HG02571 (cell line): ENCODE measurements at regions not wholly inside any gene's neighbourhood (a gene's known extent, or its start where the extent isn't known, plus 50 kb on each side); places are given as distances from the start of the nearest gene placed in this dataset.

Experiments
- ATAC-seq: cut with Tn5 transposase; IDR thresholded peaks from one replicate; pipeline ENCODE4 v1.9.1; 2021; ENCODE audit warnings: mild to moderate bottlenecking, moderate library complexity; ENCODE audit not compliant: unreplicated experiment

DNA sequence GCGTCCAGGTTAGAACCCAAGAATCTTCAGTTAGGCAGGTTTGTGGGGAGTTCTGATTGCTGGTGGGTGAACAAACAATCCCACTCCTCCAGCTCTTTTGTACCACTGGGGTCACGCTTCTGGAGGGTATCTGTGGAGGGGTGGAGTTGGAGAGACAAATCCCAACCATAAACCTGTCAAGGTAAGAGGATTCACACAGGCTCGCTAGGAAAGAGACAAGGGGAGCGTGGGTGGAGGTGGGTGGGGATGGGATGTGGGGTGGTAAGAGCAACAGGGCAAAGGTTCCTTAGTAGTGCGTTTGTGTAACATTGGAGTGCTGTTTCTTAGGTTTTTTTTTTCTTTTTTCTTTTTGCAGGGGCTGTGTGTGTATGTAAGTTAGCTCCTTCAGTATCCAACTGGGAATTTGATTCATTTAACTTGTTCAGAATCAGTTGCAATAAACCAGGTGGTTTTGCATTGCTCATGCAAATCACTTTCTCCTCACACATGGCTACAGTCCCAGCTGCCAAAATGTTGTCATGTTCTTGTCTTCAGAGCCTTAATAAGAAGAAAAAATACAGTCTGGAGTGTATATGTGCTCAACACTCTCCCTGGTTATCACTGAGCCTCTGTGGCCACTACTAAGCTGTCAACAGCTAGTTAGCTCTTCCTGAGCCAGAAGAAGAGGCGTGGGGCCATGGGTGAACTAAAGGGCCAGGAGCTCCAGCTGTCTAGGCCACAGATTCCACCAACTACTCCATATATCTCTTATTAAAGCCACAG, 164.0 kb upstream of the RAD23B start:
- no peak for ATAC-seq

DNA sequence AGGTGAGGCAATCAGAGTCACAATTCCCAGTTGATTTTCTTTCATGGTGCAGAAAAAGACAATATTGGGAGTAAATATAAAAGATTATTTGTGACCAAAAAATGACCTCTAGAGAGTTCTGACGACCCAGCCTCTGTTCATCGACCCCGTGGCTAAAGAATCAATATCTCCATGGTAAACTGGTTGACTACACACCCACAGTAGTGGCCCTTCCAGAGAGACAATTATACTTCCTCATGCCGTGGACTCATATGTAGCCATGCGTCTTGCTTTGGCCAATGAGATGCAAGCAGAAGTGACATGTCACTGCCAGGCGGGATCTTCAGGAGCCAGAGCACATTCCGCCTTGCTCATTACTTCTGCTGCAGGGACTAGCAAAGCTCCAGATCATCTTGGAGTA, 163.3 kb upstream of the RAD23B start:
- ATAC-seq = no peak

DNA sequence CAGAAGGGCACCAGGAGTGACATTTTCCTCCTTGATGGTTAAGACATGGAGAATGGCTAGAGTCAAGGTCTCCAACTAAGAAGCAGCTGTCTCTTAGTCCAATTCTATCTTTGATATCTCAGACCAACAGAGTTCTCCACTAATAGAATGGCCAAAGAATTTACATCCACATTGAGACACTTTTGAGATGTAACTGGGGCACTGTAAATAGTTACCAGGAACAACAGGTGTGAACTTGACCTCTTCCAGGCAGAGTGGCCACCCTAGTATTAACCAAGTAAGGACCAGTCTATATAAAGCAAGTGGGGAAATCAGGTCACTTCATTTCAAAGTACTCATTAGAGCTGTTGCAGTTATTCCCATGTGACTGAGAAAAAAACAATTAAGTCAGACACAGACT, 159.7 kb upstream of the RAD23B start:
- ATAC-seq = no peak

DNA sequence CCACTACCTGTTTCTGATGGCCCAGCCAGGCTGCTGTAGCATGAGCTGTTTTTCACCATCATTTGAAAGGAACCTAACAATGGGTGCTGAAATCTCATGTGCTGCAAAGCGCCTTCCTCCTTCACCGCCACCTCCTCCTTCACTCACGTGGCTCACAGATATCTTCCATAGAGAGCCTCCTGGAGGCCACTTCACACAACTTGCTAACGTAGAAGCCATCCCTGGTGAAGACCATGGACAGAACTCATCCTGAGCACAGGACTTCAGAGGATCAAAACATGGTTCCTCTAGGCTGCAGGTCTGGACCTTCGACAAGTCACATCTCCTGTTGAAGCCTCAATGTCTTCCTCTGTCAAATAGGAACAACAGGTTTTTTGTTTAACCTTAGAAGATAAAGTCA, 155.5 kb upstream of the RAD23B start:
- ATAC-seq = no peak

DNA sequence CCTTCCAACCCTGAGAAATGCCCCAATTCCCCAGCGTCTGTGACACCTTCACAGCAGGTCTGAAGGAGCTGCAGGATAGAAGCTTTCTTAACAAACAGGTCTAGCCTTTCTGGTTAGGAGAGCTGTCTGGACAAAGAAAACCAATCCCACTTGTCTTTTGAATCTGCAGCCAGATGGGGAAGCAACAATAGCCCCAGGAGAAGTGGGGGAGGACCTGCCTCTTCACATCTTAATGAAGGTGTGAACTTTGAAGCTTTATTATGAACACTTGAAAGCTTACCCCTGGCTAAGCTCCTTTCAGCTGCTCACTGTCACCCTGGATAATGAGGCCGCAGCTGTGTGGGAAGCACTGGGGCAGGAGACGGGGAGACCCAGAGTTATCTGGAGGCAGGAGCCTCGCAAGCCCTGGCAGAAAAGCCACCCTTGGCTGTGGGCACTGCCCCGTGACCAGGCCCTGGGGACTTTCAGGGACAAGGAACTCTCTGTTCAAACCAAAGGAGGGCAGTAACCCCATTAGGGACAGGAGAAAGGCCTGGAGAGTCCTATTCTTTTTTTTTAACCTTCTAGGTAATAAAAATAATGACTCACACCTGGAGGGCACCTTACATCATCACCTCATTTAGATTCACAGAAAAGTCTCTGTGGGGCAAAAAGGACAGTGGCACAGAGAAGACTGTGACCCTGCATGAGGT, 151.8 kb upstream of the RAD23B start:
- no peak for ATAC-seq

DNA sequence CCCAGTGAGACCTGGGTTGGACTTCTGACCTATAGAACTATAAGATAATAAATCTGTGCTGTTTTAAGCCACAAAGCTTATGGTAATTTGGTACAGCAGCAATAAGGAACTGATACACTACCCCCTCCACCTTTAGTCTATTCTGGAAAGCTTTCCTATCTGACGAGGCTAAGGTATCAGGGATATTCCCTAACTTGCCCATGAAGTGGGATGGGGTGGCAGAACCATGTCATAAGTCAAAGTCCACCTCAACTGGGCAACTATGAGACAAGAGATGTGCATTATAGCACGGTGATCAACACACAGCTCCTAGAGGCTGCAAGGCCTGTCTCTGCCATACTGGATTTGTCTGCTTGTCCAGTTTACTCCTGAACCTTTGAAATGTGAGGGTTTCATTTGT, 146.8 kb upstream of the RAD23B start:
- ATAC-seq = no peak

DNA sequence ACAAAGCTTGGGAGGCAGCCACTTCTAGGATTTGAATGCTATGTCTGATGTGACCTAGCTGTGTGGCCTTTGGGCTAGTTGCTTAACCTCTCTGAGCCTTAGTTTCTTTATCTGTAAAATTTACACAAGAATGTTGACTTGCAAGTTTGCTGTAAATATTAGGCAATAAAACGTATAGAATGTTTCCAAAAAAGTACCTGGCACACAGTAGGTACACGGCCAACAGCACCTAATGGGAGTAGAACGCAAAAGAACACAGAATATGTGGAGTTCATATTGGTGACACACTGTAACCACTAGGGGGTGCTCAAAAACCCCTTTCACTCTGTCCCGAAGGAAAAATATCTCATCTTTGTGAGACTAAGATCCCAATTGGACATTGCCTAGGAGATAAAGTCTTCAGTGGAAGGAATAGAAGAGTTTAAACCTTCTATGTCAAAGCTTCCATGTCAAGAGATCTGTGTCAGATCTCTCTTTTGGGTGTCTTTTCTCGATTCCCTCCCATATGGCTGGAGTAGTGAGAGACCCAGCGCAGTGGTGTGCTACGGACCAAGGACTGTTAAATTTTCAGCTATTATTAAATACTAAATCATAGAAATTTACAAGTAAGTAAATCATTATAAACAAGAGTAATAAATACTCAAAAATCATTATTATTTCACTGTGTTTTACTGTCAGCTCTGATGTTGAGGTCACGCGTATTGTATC, 145.4 kb upstream of the RAD23B start:
- no peak for ATAC-seq

DNA sequence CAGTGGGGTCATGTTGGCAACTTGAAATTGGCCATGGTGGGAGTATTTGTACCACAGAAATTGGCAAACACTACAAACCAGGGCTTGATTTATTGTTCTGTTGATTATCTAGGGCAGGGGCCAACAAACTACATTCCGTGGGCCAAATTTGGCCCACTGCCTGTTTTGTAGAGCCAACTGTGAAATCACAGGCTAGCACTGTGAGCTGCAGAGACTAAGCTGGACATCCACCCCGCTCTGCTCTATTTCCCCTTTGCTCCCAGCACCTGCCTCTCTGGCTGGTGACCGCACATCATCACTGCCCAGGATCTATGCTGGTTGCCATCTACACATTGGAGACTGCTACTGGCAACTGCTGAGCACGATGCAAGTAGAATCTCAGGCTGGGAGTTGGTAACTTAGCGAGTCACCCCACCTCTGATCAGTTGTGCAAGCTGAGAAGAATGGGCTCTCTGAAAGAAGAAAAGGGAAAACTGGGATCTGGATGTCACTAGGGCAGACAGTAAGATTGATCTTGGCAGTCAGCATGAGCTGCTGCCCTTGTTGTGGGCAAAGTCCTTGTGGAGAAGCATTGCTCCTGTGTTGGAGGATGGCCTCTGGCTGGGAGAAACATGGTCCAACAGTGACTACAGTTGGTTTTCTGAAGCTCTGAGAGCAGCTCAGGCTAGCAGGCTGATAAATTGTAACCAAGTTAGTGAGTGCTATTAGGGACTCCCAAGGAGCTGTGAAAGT, 144.7 kb upstream of the RAD23B start:
- ATAC-seq = no peak

DNA sequence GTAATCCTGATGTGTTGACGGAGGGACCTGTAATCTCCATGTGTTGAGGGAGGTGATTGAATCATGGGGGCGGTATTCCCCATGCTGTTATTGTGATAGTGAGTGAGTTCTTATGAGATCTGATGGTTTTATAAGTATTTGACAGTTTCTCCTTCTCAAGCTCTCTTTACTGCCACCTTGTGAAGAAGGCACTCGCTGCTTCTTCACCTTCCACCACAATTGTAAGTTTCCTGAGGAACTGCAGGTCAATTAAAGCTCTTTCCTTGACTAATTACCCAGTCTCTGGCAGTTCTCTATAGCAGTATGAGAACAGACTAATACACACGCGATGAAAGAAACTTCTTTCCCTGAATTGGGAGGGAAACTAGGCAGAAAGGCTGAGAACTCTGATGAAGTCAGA, 141.1 kb upstream of the RAD23B start:
- no peak for ATAC-seq

DNA sequence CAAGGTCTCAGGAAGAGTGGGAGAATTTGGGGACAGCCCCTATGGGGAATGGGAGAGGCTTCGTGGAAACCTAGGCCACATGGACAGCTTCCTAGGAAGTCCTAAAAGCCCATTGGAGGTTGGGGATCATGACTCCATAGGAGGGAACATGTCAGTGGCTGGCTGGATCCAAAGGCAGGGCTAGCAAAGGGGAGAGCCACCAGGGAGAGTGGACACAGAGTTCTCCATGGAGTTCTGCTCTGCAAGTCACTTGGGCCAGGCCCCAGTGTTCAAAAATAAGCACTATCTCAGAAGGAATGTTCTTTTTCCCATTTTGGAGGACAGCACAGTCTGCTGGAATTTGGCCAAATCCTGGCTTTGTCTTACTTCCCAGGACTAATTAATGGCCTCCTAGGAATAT, 140.6 kb upstream of the RAD23B start:
- no peak for ATAC-seq

DNA sequence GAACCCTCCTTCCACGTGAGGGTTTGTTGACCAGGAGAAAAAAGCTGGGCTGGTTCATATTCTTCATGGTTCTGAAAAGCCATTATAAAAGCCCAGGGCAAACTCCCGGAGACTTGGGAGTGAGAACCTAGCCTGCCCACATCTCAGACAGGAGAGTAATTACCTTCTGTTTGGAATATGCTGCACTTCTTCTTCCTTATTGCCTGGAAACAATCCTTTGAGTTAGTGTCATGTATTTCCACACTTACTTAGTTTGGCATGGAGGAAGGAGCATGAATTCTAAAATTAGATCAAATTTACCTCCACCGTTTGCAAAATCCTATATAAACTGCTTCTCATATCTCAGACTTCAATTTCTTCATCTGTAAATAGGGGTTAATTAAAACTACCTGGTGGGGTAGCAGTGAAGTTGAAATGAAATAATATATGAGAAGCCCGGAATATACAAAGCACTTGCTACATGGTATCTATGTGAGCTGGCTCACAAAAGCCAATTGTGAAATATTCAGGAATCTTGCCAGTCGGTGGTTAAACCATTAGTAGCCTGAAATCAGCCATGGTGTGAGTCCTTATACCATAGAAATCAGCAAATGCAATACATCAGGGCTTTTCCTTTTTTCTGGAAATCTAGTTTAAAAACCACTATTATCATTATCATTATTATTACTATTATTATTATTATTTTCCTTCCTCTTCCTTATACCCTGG, 140.0 kb upstream of the RAD23B start:
- ATAC-seq = no peak

DNA sequence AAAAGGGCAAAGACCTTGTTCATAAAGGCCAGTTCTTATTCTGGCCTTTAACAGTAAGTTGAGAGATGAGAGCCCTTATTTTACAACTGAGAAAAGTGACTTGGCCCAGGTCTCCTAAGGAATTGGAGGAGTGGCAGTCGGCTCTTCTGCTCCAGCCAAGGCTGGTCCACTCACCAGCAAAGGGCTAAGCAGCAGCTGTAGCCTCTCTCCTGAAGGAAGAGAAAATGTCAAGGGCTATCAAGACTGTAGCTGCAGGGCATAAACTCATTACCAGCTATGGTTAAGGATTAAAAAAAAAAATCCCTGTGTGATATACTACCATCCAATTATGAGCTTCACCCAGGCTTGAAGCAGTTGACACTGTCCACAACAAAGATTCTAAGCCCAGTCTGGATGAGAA, 138.6 kb upstream of the RAD23B start:
- no peak for ATAC-seq

DNA sequence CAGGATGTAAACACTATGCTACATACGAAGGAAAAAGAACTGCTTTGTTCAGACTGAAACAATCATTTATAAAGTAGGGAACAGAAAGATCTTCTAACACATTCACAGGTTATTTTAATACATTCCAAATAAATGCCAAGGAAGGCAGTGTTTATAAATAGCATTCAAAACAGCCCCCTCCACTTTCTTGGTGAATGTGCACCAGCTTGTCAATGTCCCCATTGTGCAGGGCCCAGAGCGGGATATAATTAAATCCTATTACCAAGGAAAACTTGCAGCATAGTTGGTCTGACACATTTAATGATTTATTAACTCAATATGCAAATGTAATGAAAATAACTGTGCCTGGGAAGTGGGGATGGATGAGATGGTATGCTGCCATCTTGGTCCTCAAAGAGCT, 135.9 kb upstream of the RAD23B start:
- no peak for ATAC-seq

DNA sequence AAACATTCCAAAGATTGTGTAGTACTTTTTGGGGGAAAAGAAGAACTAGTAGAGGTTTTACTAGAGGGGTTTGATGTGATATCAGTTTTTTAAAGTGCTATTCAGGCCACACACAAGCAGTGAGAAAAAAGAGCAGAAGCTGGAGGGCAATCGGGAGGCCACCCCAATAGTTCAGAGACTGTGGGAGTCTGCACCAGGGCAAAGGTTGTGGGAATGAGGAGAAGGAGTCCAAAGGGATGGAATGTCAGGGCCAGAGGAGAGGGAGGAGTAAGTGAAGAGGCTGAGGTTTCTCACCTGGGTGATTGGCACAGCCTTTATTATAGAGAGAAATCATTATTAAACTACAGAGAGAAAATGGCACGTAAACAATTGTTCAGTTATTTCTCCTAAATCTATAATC, 134.9 kb upstream of the RAD23B start:
- no peak for ATAC-seq

DNA sequence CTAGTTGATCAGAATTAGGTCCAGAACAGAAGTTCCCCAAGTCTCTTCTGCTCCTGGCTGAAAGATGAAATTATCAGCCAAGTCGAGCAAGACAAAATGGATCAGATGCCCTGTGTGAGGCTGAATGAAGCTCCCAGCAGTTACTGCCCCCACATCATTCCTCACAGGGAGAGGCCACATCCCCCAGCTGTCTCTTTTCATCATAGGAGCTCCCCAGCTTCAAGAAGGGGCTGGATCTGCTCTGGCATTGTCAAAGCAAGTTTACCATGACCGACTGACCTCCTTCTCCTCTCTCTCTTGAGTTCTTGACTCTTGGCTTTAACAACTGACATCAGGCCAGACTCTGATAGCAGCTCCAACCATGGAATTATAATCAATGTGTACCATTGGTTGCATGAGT, 133.3 kb upstream of the RAD23B start:
- ATAC-seq = no peak

DNA sequence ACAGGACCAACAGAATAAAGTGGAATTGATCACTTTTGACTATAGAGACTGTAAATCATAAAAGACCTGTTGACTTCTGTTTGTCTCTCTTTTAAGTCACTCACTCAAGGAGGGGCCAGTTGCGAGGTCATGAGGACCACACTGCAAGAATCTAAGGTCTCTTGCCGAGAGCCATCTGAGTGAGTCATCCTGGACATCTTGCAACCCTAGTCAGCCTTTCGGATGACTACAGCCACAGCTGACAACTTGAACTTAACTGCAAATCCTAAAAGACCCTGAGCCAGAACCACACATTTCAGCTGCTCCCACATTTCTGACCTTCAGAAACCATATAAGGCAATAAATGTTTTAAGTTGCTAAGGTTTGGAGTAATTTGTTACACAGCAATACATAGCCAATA, 129.7 kb upstream of the RAD23B start:
- no peak for ATAC-seq

DNA sequence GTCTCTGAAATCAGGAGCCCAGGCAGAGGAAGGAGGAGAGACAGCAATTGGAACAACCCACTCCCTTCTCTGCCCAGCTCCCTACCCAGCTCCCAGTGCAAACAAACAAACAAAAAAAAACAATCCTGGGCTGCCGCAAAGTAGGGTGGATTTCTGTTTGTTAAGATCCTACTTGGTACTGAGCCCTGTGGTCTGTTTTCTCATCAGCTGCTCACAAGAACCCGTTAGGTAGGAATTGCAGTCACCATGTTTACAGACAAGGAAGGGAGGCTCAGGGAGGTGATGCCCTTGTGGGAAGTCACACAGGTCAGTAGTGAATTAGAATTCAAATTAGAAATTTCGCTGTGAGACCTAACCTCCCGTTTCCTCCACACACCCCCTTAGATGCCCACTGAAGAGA, 128.8 kb upstream of the RAD23B start:
- no peak for ATAC-seq

DNA sequence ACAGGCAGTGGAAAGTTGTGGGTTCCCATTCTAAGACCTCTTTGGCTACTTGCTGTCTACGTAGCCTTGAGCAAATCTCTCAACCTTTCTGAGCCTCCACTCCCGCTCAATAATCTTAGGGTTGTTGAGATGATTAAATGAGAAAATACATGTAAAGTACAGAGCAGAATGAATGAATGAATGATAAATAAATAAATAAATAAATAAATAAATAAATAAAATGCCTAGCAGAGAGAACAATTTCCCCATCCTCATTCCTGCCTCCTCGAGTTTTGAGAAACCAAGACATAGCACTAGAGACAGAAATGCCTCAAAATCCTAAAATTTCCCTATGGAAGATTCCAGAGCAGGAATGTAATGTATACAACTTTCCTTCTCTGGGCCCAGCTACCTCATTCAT, 128.3 kb upstream of the RAD23B start:
- no peak for ATAC-seq

DNA sequence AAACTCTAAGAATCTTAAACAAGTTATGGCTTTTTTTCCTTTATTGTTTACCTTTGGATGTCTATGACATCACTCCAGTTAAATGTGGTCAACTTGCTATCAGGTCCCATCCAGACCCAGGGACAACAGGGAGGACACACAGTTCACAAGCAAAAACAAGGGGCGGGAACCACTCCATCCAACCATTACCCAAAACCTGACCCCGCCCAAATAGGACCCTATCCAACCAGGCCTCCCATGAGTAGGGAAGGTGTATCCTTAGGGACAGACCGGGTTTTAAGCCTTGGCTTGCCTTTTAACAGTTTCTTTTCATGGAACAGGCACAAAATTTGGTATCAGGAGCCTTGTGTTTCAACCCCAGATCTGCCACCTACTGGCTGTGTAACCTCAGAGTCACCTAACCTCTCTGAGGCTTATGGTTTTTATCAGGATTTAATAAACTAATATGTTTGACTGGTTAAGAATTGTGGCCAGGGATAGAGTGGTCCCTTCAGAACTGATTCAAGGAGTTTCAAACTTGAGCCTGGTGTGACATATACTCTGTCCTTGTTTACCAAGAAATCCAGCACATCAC, 127.7 kb upstream of the RAD23B start:
- ATAC-seq = no peak

DNA sequence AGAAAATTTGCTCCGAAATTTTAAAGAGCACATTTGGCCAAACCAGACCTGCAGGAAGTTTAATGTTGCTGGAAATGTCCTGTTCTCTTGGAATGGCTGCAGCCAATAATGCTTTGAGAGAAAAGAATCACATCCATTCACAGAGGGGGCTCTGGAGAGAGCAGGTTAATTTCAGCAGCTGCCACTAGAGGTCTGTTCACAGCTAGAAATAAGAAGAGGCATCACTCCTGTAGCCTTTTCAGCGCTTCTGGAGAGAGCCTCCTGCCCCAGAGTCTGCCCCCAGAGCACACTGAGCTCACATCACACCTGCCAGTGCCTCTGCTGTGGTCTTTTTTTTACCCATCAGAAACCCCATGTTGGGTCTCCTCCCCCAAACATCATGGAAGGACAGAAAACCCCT, 124.8 kb upstream of the RAD23B start:
- no peak for ATAC-seq

DNA sequence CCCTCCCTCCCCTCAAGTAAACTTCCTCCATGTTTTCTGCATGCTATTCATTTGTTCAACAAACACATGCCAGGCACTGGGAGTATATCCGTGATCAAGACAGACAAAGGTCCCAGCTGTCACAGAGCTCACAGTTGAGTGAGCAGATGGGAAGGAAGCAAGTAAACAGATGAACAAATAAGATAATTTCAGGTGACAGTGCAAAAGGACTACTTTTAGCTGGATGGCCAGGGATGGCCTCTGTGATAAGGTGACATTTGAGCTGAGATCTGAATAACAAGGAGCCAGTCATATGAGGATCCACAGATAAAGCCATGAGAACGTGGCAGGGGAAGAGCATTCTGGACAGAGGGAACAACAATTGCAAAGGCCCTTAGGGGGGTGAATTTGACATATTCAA, 121.7 kb upstream of the RAD23B start:
- ATAC-seq = no peak
